DOHH2 (cell line): ENCODE measurements at regions not wholly inside any gene's neighbourhood (a gene's known extent, or its start where the extent isn't known, plus 50 kb on each side); places are given as distances from the start of the nearest gene placed in this dataset.

ENCODE experiments used
- H3F3A ChIP-seq: fragments of 200-600 bp; sonication (generic), shearing (Covaris generic); 2 replicates; pipeline ENCODE4 v1.6.0; 2016; ENCODE audit warnings: antibody characterized with exemption, mild to moderate bottlenecking; ENCODE audit not compliant: control insufficient read depth, insufficient read depth
- H3K27ac ChIP-seq: fragments of 200-600 bp; sonication (generic); 2 replicates; pipeline ENCODE4 v1.5.1; 2014; ENCODE audit warnings: low read depth, mild to moderate bottlenecking, low read length, moderate library complexity
- H3K27me3 ChIP-seq: fragments of 200-600 bp; sonication (generic); 2 replicates; pipeline ENCODE4 v1.6.1; 2014; ENCODE audit warnings: mild to moderate bottlenecking, low read length, mixed read lengths; ENCODE audit not compliant: control insufficient read depth
- H3K36me3 ChIP-seq: fragments of 200-600 bp; sonication (generic); 2 replicates; pipeline ENCODE4 v1.6.1; 2014; ENCODE audit warnings: mild to moderate bottlenecking, low read length, moderate library complexity, mixed read lengths; ENCODE audit not compliant: control insufficient read depth
- H3K4me1 ChIP-seq: fragments of 200-600 bp; sonication (generic); 2 replicates; pipeline ENCODE4 v1.6.1; 2014; ENCODE audit warnings: mild to moderate bottlenecking, low read length, mixed read lengths; ENCODE audit not compliant: control insufficient read depth
- H3K4me2 ChIP-seq: fragments of 200-600 bp; sonication (generic); 2 replicates; pipeline ENCODE4 v1.6.0; 2014; ENCODE audit warnings: mild to moderate bottlenecking, low read length, moderate library complexity
- H3K4me3 ChIP-seq: fragments of 200-600 bp; sonication (generic); 2 replicates; pipeline ENCODE4 v1.5.1; 2014; ENCODE audit warnings: mild to moderate bottlenecking, low read length, mixed read lengths
- H3K79me2 ChIP-seq: fragments of 200-600 bp; sonication (generic); 2 replicates; pipeline ENCODE4 v1.6.1; 2014; ENCODE audit warnings: mild to moderate bottlenecking, low read length, mixed read lengths; ENCODE audit not compliant: control insufficient read depth
- H3K9me2 ChIP-seq: fragments of 200-600 bp; sonication (generic); replicated peaks from 2 replicates; pipeline ENCODE4 v1.6.1; 2014; ENCODE audit warnings: mild to moderate bottlenecking, low read length, mixed read lengths; ENCODE audit not compliant: control insufficient read depth
- H3K9me3 ChIP-seq: fragments of 200-600 bp; sonication (generic); 2 replicates; pipeline ENCODE4 v1.6.1; 2014; ENCODE audit warnings: antibody characterized with exemption, low read length, mixed read lengths; ENCODE audit not compliant: control insufficient read depth, insufficient read depth
- H4K20me1 ChIP-seq: fragments of 200-600 bp; sonication (generic); 2 replicates; pipeline ENCODE4 v1.6.0; 2014; ENCODE audit warnings: low read depth, mild to moderate bottlenecking, antibody characterized with exemption, low read length, moderate library complexity; ENCODE audit not compliant: control insufficient read depth, insufficient read depth
- CTCF ChIP-seq: fragments of 200-600 bp; sonication (generic); IDR thresholded peaks from one replicate; pipeline ENCODE4 v1.5.1; 2014; ENCODE audit warnings: antibody characterized with exemption, mild to moderate bottlenecking, low read depth, low read length; ENCODE audit not compliant: poor library complexity, severe bottlenecking
- EZH2phosphoT487 ChIP-seq: fragments of 200-600 bp; sonication (generic); IDR thresholded peaks from 2 replicates; pipeline ENCODE4 v1.6.1; 2017; ENCODE audit warnings: borderline replicate concordance, mild to moderate bottlenecking, antibody characterized with exemption, low read length, moderate library complexity, mixed read lengths

GRCh38 chr10:133008196-133008595, 65.8 kb upstream of the CFAP46 start:
- Histone ChIP-seq H3K4me3 (no peak overlapping the region), H4K20me1 (no peaks in the 10 kb centered on the region), H3K4me1 (no peaks in the 10 kb centered on the region), H3F3A (no peaks in the 10 kb centered on the region), H3K9me2 (no peaks in the 10 kb centered on the region), H3K79me2 (no peaks in the 10 kb centered on the region), H3K4me2 (no peak overlapping the region), H3K9me3 (peaks cover 58% of the 10 kb centered on the region; the same call in 1 of the 2 replicates), H3K36me3 (no peaks in the 10 kb centered on the region), H3K27me3 (no peaks in the 10 kb centered on the region), H3K27ac (no peak overlapping the region)
- no peak for TF ChIP-seq CTCF
- no peak for TF ChIP-seq EZH2phosphoT487

- Histone ChIP-seq H3K27ac (no peak overlapping the region), H3F3A (no peaks in the 10 kb centered on the region), H4K20me1 (no peaks in the 10 kb centered on the region), H3K9me3 (peaks cover 50% of the 10 kb centered on the region; the same call in 1 of the 2 replicates), H3K4me1 (no peaks in the 10 kb centered on the region), H3K27me3 (no peaks in the 10 kb centered on the region), H3K4me2 (no peak overlapping the region), H3K4me3 (no peak overlapping the region), H3K79me2 (no peaks in the 10 kb centered on the region), H3K9me2 (no peaks in the 10 kb centered on the region), H3K36me3 (no peaks in the 10 kb centered on the region)
- TF ChIP-seq EZH2phosphoT487 (no peak), CTCF (no peak)
These were observed 65.0 kb upstream of the CFAP46 start for GRCh38 chr10:133007360-133007858.

- no peaks in the 10 kb centered on the region for H4K20me1 ChIP-seq
- no peak overlapping the region for H3K27ac ChIP-seq
- no peak overlapping the region for H3K4me3 ChIP-seq
- H3K9me3 ChIP-seq = peaks cover 46% of the 10 kb centered on the region; the same call in 1 of the 2 replicates
- H3K36me3 ChIP-seq = no peaks in the 10 kb centered on the region
- no peaks in the 10 kb centered on the region for H3K79me2 ChIP-seq
- H3K9me2 ChIP-seq = no peaks in the 10 kb centered on the region
- H3K4me1 ChIP-seq = no peaks in the 10 kb centered on the region
- no peak overlapping the region for H3K4me2 ChIP-seq
- no peaks in the 10 kb centered on the region for H3F3A ChIP-seq
- TF ChIP-seq CTCF = no peak
- no peak for TF ChIP-seq EZH2phosphoT487
- no peaks in the 10 kb centered on the region for H3K27me3 ChIP-seq
These were observed 64.4 kb upstream of the CFAP46 start for GRCh38 chr10:133006806-133007205.

GRCh38 chr10:133006202-133006601, 63.8 kb upstream of the CFAP46 start:
- Histone ChIP-seq H3K36me3 (no peaks in the 10 kb centered on the region), H3K4me1 (no peaks in the 10 kb centered on the region), H3K27ac (no peak overlapping the region), H4K20me1 (no peaks in the 10 kb centered on the region), H3K4me2 (no peak overlapping the region), H3K9me2 (no peaks in the 10 kb centered on the region), H3K9me3 (peaks cover 42% of the 10 kb centered on the region; the same call in 1 of the 2 replicates), H3F3A (no peaks in the 10 kb centered on the region), H3K27me3 (no peaks in the 10 kb centered on the region), H3K79me2 (no peaks in the 10 kb centered on the region), H3K4me3 (no peak overlapping the region)
- no peak for TF ChIP-seq EZH2phosphoT487
- TF ChIP-seq CTCF = no peak
